Ishikawa (cell line): ENCODE measurements at regions not wholly inside any gene's neighbourhood (a gene's known extent, or its start where the extent isn't known, plus 50 kb on each side); places are given as distances from the start of the nearest gene placed in this dataset.

ENCODE experiments used
- EP300 ChIP-seq: IDR thresholded peaks from 2 replicates; pipeline ENCODE4 v1.6.1; 2012; ENCODE audit warnings: borderline replicate concordance
- NFIC ChIP-seq: IDR thresholded peaks from 2 replicates; pipeline ENCODE4 v1.6.1; 2012
- REST ChIP-seq: IDR thresholded peaks from 2 replicates; pipeline ENCODE4 v1.6.1; 2012; ENCODE audit warnings: low read depth, mild to moderate bottlenecking
- TF ChIP-seq, protein P1 (sequence below): IDR thresholded peaks from 2 replicates; pipeline ENCODE4 v1.6.1; 2012

GRCh38 chr16:49009204-49009603, 272.4 kb downstream of the CBLN1 start:
- TF ChIP-seq REST (no peak), EP300 (no peak), NFIC (no peak)
- TF ChIP-seq, protein P1, sequence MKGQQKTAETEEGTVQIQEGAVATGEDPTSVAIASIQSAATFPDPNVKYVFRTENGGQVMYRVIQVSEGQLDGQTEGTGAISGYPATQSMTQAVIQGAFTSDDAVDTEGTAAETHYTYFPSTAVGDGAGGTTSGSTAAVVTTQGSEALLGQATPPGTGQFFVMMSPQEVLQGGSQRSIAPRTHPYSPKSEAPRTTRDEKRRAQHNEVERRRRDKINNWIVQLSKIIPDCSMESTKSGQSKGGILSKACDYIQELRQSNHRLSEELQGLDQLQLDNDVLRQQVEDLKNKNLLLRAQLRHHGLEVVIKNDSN: peak; percentile 52
